K562 (cell line): ENCODE measurements at regions not wholly inside any gene's neighbourhood (a gene's known extent, or its start where the extent isn't known, plus 50 kb on each side); places are given as distances from the start of the nearest gene placed in this dataset.

Source experiments
- ATAC-seq: fragments of 200-7000 bp; cut with Tn5 transposase; 3 replicates; pipeline ENCODE4 v1.9.1; 2020; ENCODE audit warnings: moderate library complexity
- BruUV-seq: library from RNA; stranded (reverse); fragments of 400-500 nt; replicated peaks from 2 replicates; lab custom pipeline; 2021; lab: Mats Ljungman, UMichigan
- CTCF ChIA-PET: fragments of 300-600 bp; formaldehyde crosslinking; extraction: SDS; loops from one replicate; lab custom pipeline; 2021; ENCODE audit warnings: low intra/inter-chr PET ratio; lab: Yijun Ruan, JAX
- POLR2A ChIA-PET: fragments of 300-600, 350-650 bp; sonication (Branson Sonifier 250); formaldehyde crosslinking; extraction: SDS; loops from one replicate; lab custom pipeline; 2021; ENCODE audit warnings: antibody characterized with exemption, inconsistent platforms; lab: Yijun Ruan, JAX
- DNase-seq, 4 experiments: peaks; one replicate each; pipeline versions ENCODE4 v3.0.0 to v3.0.0-alpha.2; 2011 to 2018; ENCODE audit warnings: low spot score in 3 of 4, mixed read lengths in 3 of 4; ENCODE audit errors: extremely low read depth in 1 of 4
- FAIRE-seq: peaks from 2 replicates; lab custom pipeline; 2011; peaks lifted over from hg19 to GRCh38; lab: Jason Lieb, UNC
- H2AFZ ChIP-seq: 2 replicates; pipeline ENCODE4 v1.6.0; 2011; ENCODE audit warnings: low read depth, low read length, control low read depth, inconsistent platforms
- H3K27ac ChIP-seq: fragments of 200-600 bp; 3 replicates; pipeline ENCODE4 v1.8.0; 2011; ENCODE audit warnings: low read depth, mild to moderate bottlenecking, control low read depth, inconsistent platforms, low read length, moderate library complexity, mixed read lengths; ENCODE audit errors: extremely low read depth
- H3K27me3 ChIP-seq, 2 experiments: fragments of 300-600 bp in 1 of 2; 2 replicates in 1 of 2; 3 replicates in 1 of 2; pipeline versions ENCODE4 v1.6.0 to v1.8.0; 2011; ENCODE audit warnings: inconsistent platforms in 2 of 2, low read length in 2 of 2, mild to moderate bottlenecking in 1 of 2, mixed read lengths in 1 of 2, moderate library complexity in 1 of 2; ENCODE audit not compliant: control insufficient read depth in 2 of 2, insufficient read depth in 2 of 2
- H3K36me3 ChIP-seq: fragments of 300-600 bp; 3 replicates; pipeline ENCODE4 v1.8.0; 2011; ENCODE audit warnings: mild to moderate bottlenecking, low read length, inconsistent platforms; ENCODE audit not compliant: control insufficient read depth, insufficient read depth
- H3K4me1 ChIP-seq, 2 experiments: fragments of 200-600 bp in 1 of 2; replicated peaks in 1 of 2; 2 replicates in 1 of 2; 3 replicates in 1 of 2; pipeline versions ENCODE4 v1.5.1 to v1.8.0; 2011; ENCODE audit warnings: inconsistent platforms in 2 of 2, low read length in 2 of 2, mild to moderate bottlenecking in 1 of 2, mixed read lengths in 1 of 2, moderate library complexity in 1 of 2; ENCODE audit not compliant: control insufficient read depth in 2 of 2, insufficient read depth in 2 of 2
- H3K4me2 ChIP-seq: 2 replicates; pipeline ENCODE4 v1.6.1; 2011; ENCODE audit warnings: low read length, control low read depth, inconsistent platforms, mixed read lengths; ENCODE audit not compliant: insufficient read depth
- H3K4me3 ChIP-seq: fragments of 200-600 bp; sonication (generic), shearing (Covaris generic); 2 replicates; pipeline ENCODE4 v1.5.1; 2016; ENCODE audit warnings: control low read depth, inconsistent platforms
- H3K79me2 ChIP-seq: fragments of 200-600 bp; 3 replicates; pipeline ENCODE4 v1.8.0; 2011; ENCODE audit warnings: low read length, inconsistent platforms; ENCODE audit not compliant: control insufficient read depth, insufficient read depth
- H3K9ac ChIP-seq, 2 experiments: 2 replicates each; pipeline versions ENCODE4 v1.6.0 to v1.6.1; 2011; ENCODE audit warnings: low read depth in 2 of 2, low read length in 2 of 2, control low read depth in 1 of 2, inconsistent platforms in 1 of 2, mild to moderate bottlenecking in 1 of 2, mixed read lengths in 1 of 2; ENCODE audit not compliant: insufficient read depth in 1 of 2
- H3K9me1 ChIP-seq: one replicate; pipeline ENCODE4 v1.6.0; 2011; ENCODE audit warnings: inconsistent platforms, mild to moderate bottlenecking, low read length, moderate library complexity; ENCODE audit not compliant: control insufficient read depth, insufficient read depth
- H3K9me3 ChIP-seq: replicated peaks from 2 replicates; pipeline ENCODE4 v1.5.1; 2011; ENCODE audit warnings: low read depth, low read length, inconsistent platforms; ENCODE audit not compliant: control insufficient read depth, insufficient read depth
- H4K20me1 ChIP-seq: replicated peaks from 2 replicates; pipeline ENCODE4 v1.6.1; 2011; ENCODE audit warnings: low read length, inconsistent platforms, mixed read lengths; ENCODE audit not compliant: control insufficient read depth, insufficient read depth
- FOXK1 ChIP-seq: sonication (generic); formaldehyde crosslinking; IDR thresholded peaks from 2 replicates; pipeline ENCODE4 v1.8.0; 2022; ENCODE audit warnings: missing genetic modification reagents, mild to moderate bottlenecking, borderline replicate concordance
- IRF1 ChIP-seq: sonication (generic); formaldehyde crosslinking; IDR thresholded peaks from 2 replicates; pipeline ENCODE4 v1.8.0; 2022; ENCODE audit warnings: missing genetic modification reagents, mild to moderate bottlenecking, borderline replicate concordance
- NCOA4 ChIP-seq: fragments of 450-650 bp; IDR thresholded peaks from 2 replicates; pipeline ENCODE4 v1.6.1; 2018; ENCODE audit warnings: mild to moderate bottlenecking; ENCODE audit not compliant: partially characterized antibody
- ZNF696 ChIP-seq: fragments of 250-450 bp; sonication (Bioruptor Pico); conservative IDR thresholded peaks from 2 replicates; pipeline ENCODE4 v1.4.0; 2020; ENCODE audit warnings: mild to moderate bottlenecking, moderate library complexity
- ZNF717 ChIP-seq: fragments of 250-450 bp; sonication (Bioruptor Pico); IDR thresholded peaks from 2 replicates; pipeline ENCODE4 v1.5.0; 2021
- WGBS: fragments of 100-300 bp; shearing (Covaris generic); methylation state at CpG from one replicate; pipeline ENCODE4 v1.1.6; 2016; ENCODE audit warnings: low coverage, mixed read lengths; ENCODE audit not compliant: insufficient coverage; ENCODE audit errors: missing lambda C conversion rate; 5-methylcytosine and 5-hydroxymethylcytosine counted together
- in situ Hi-C: fragments of 300-500 bp; cut with MboI; formaldehyde crosslinking; loops from 4 replicates; pipeline ENCODE4 v1.15.0; 2018; ENCODE audit warnings: inconsistent platforms, mixed read lengths
- intact Hi-C: fragments of 100-400 bp; cut with micrococcal nuclease; formaldehyde crosslinking; loops from 2 replicates; pipeline ENCODE4 v1.14.2; 2022
- TF ChIP-seq, protein P1 (sequence below): fragments of 250-450 bp; sonication (Bioruptor Pico); IDR thresholded peaks from 2 replicates; pipeline ENCODE4 v1.4.0; 2020; ENCODE audit warnings: borderline replicate concordance

DNA sequence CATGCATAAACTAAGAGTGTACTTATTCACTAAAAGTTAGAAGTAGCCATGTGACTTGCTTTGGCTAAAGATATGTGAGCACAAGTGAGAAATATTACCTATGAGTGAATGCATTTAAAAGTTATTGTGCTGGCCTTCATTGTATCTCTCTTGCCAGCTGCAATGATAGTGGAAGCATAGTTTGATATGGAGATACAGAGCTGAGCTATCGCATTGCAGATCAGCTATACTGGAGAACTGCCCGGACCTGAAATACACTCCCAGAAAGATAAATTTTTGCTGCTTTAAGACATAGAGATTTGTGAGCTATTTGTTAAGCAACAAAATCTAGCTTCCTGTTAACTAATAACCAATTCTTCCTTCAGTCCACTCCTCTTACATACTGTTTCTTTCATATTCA lies 571.1 kb downstream of the CPS1 start:
- intact Hi-C loops = no loop called here
- in situ Hi-C loops = no loop called here
- Histone ChIP-seq H4K20me1 (no peaks in the 10 kb centered on the region), H3K9me3 (no peaks in the 10 kb centered on the region), H3K4me1 (no peaks in the 10 kb centered on the region), H3K36me3 (no peaks in the 10 kb centered on the region), H3K79me2 (no peaks in the 10 kb centered on the region), H3K27ac (no peak overlapping the region), H3K4me3 (no peak overlapping the region), H2AFZ (no peak overlapping the region), H3K4me2 (no peak overlapping the region), H3K27me3 (no peaks in the 10 kb centered on the region), H3K9ac (no peak overlapping the region), H3K9me1 (no peaks in the 10 kb centered on the region)
- WGBS = 0% methylated on average over 2 of the region's 2 CpGs
- ChIA-PET CTCF (no interaction called here), POLR2A (no interaction called here)
- no peak for FAIRE-seq
- ATAC-seq = no peak
- no peak for DNase-seq
- BruUV-seq = no TSS peak
- TF ChIP-seq NCOA4 = no peak
- TF ChIP-seq, protein P1, sequence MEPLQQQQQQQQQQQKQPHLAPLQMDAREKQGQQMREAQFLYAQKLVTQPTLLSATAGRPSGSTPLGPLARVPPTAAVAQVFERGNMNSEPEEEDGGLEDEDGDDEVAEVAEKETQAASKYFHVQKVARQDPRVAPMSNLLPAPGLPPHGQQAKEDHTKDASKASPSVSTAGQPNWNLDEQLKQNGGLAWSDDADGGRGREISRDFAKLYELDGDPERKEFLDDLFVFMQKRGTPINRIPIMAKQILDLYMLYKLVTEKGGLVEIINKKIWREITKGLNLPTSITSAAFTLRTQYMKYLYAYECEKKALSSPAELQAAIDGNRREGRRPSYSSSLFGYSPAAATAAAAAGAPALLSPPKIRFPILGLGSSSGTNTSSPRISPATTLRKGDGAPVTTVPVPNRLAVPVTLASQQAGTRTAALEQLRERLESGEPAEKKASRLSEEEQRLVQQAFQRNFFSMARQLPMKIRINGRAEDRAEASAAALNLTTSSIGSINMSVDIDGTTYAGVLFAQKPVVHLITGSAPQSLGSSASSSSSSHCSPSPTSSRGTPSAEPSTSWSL (CRISPR knock-in tag) = no peak
- no peak for TF ChIP-seq ZNF717 (CRISPR knock-in tag)
- no peak for TF ChIP-seq ZNF696 (CRISPR knock-in tag)
- no peak for TF ChIP-seq IRF1 (CRISPR knock-in tag)
- no peak for TF ChIP-seq FOXK1 (CRISPR knock-in tag)
